ENCODE measurements at regions not wholly inside any gene's neighbourhood (a gene's known extent, or its start where the extent isn't known, plus 50 kb on each side); places are given as distances from the start of the nearest gene placed in this dataset.

DNA sequence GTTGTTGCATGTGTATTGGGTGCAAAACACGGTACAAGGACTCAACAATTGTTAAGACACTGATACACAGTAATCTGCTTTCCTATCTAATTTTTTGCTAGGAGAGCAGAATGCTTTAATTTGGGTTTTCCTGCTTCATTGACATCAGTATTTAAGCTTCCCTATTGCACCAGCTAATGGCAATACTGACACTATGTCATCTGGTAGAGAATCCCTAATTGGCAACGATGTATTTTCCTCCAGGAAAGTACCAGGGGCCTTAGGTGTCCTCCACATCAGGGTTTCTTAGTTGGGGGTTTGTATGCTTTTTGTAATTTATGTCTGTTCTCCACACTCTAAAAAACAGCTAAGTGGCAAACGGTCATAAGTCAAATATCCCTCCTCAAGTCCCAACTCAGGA lies 76.5 kb upstream of the FRY start:
- Histone ChIP-seq H3K4me2 (ENCODE audit: insufficient read depth, low read length) (no peak overlapping the region), H3K9me3 (ENCODE audit: insufficient read depth, low read length, severe bottlenecking) (no peaks in the 10 kb centered on the region), H3K27me3 (ENCODE audit: insufficient read depth, low read length, poor library complexity) (no peaks in the 10 kb centered on the region), H3K27ac (ENCODE audit: low read length) (no peak overlapping the region), H2AFZ (ENCODE audit: low read depth, low read length) (no peak overlapping the region), H3K79me2 (ENCODE audit: insufficient read depth, low read length) (no peaks in the 10 kb centered on the region), H3K9ac (ENCODE audit: low read depth, low read length) (no peak overlapping the region), H3K36me3 (ENCODE audit: insufficient read depth, low read length) (no peaks in the 10 kb centered on the region), H3K4me3 (ENCODE audit: low read depth in 1 of 2, low read length in 2 of 2) (no peak overlapping the region), H4K20me1 (ENCODE audit: insufficient read depth, low read length) (no peaks in the 10 kb centered on the region), H3K4me1 (ENCODE audit: insufficient read depth, low read length) (no peaks in the 10 kb centered on the region)
- TF ChIP-seq EZH2 (IDR thresholded peaks at IDR 0.05; ENCODE audit: borderline replicate concordance, low read depth, low read length, severe bottlenecking), result no peak
- TF ChIP-seq, protein P1, sequence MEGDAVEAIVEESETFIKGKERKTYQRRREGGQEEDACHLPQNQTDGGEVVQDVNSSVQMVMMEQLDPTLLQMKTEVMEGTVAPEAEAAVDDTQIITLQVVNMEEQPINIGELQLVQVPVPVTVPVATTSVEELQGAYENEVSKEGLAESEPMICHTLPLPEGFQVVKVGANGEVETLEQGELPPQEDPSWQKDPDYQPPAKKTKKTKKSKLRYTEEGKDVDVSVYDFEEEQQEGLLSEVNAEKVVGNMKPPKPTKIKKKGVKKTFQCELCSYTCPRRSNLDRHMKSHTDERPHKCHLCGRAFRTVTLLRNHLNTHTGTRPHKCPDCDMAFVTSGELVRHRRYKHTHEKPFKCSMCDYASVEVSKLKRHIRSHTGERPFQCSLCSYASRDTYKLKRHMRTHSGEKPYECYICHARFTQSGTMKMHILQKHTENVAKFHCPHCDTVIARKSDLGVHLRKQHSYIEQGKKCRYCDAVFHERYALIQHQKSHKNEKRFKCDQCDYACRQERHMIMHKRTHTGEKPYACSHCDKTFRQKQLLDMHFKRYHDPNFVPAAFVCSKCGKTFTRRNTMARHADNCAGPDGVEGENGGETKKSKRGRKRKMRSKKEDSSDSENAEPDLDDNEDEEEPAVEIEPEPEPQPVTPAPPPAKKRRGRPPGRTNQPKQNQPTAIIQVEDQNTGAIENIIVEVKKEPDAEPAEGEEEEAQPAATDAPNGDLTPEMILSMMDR (IDR thresholded peaks at IDR 0.05; ENCODE audit: borderline replicate concordance, extremely low read depth, low read length, poor library complexity, severe bottlenecking), result no peak
- ATAC-seq (ENCODE audit: insufficient read depth, low read depth), result no peak
- no peak for DNase-seq

DNA sequence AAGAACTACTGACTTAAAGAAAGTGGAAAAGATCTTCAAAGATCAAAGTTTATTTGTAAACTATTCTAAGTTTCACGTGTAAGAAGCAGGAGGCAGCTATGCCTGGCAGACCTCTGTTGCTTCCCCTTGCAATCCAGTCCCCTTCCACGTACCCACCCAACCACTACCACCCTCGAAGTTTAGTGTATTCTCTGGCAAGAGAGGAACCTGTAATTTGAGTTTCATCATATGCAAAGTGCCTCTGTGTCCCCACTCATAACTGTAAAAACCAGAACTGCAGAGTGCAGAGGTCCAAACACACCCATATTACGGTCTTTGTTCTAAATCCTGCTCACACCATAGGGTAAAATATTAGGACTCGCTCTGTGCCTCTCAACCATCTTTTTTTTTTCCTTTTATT lies 75.8 kb upstream of the FRY start:
- DNase-seq, result no peak
- H2AFZ ChIP-seq (ENCODE audit: low read depth, low read length), result no peak overlapping the region
- no peaks in the 10 kb centered on the region for H3K27me3 ChIP-seq (ENCODE audit: insufficient read depth, low read length, poor library complexity)
- H3K79me2 ChIP-seq (ENCODE audit: insufficient read depth, low read length), result no peaks in the 10 kb centered on the region
- TF ChIP-seq EZH2 (IDR thresholded peaks at IDR 0.05; ENCODE audit: borderline replicate concordance, low read depth, low read length, severe bottlenecking), result no peak
- TF ChIP-seq, protein P1 (IDR thresholded peaks at IDR 0.05; ENCODE audit: borderline replicate concordance, extremely low read depth, low read length, poor library complexity, severe bottlenecking), result no peak
- H3K4me1 ChIP-seq (ENCODE audit: insufficient read depth, low read length), result no peaks in the 10 kb centered on the region
- H3K9me3 ChIP-seq (ENCODE audit: insufficient read depth, low read length, severe bottlenecking), result no peaks in the 10 kb centered on the region
- H3K4me3 ChIP-seq (ENCODE audit: low read depth in 1 of 2, low read length in 2 of 2), result no peak overlapping the region
- no peak overlapping the region for H3K4me2 ChIP-seq (ENCODE audit: insufficient read depth, low read length)
- ATAC-seq (ENCODE audit: insufficient read depth, low read depth), result no peak
- H3K27ac ChIP-seq (ENCODE audit: low read length), result no peak overlapping the region
- H3K9ac ChIP-seq (ENCODE audit: low read depth, low read length), result no peak overlapping the region
- H4K20me1 ChIP-seq (ENCODE audit: insufficient read depth, low read length), result no peaks in the 10 kb centered on the region
- H3K36me3 ChIP-seq (ENCODE audit: insufficient read depth, low read length), result no peaks in the 10 kb centered on the region

DNA sequence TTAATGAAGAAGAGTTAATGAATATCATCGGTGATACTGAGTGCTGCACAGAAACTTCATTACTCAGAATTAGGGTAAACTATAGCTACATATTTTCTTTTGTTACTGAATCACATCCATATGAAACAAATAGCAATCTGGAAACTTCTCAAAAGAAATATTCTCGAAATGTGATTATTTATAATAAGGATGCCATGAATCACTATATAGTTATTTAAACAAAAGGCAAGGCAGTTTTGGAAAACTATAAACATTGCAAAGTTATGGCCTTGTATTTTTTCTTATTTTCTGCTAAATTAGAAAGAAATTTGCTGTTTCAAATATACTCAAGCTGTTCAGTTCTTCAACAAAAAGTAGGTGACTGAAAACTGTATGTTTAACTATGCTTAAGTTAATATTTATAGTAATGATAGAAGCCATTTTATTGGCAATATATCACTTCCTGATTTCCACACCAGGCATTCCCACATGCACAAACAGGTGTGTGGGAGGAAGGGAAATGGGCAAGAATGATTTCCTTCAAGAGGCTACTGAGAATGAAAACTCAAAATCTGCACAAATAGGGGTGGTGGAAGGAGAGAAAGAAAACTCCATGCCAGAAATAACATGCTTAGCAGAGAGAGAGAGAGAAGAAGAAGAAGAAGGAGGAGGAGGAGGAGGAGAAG lies 74.5 kb upstream of the FRY start:
- Histone ChIP-seq H3K79me2 (ENCODE audit: insufficient read depth, low read length) (no peaks in the 10 kb centered on the region), H3K4me3 (ENCODE audit: low read depth in 1 of 2, low read length in 2 of 2) (no peak overlapping the region), H3K4me1 (ENCODE audit: insufficient read depth, low read length) (no peaks in the 10 kb centered on the region), H3K9me3 (ENCODE audit: insufficient read depth, low read length, severe bottlenecking) (no peaks in the 10 kb centered on the region), H3K9ac (ENCODE audit: low read depth, low read length) (no peak overlapping the region), H4K20me1 (ENCODE audit: insufficient read depth, low read length) (no peaks in the 10 kb centered on the region), H3K36me3 (ENCODE audit: insufficient read depth, low read length) (no peaks in the 10 kb centered on the region), H3K27ac (ENCODE audit: low read length) (no peak overlapping the region), H3K27me3 (ENCODE audit: insufficient read depth, low read length, poor library complexity) (no peaks in the 10 kb centered on the region), H3K4me2 (ENCODE audit: insufficient read depth, low read length) (no peak overlapping the region), H2AFZ (ENCODE audit: low read depth, low read length) (no peak overlapping the region)
- DNase-seq, result no peak
- TF ChIP-seq EZH2 (IDR thresholded peaks at IDR 0.05; ENCODE audit: borderline replicate concordance, low read depth, low read length, severe bottlenecking), result no peak
- TF ChIP-seq, protein P1 (IDR thresholded peaks at IDR 0.05; ENCODE audit: borderline replicate concordance, extremely low read depth, low read length, poor library complexity, severe bottlenecking), result no peak
- no peak for ATAC-seq (ENCODE audit: insufficient read depth, low read depth)

Data from DND-41 (cell line).